ENCODE measurements at regions not wholly inside any gene's neighbourhood (a gene's known extent, or its start where the extent isn't known, plus 50 kb on each side); places are given as distances from the start of the nearest gene placed in this dataset.

DNA sequence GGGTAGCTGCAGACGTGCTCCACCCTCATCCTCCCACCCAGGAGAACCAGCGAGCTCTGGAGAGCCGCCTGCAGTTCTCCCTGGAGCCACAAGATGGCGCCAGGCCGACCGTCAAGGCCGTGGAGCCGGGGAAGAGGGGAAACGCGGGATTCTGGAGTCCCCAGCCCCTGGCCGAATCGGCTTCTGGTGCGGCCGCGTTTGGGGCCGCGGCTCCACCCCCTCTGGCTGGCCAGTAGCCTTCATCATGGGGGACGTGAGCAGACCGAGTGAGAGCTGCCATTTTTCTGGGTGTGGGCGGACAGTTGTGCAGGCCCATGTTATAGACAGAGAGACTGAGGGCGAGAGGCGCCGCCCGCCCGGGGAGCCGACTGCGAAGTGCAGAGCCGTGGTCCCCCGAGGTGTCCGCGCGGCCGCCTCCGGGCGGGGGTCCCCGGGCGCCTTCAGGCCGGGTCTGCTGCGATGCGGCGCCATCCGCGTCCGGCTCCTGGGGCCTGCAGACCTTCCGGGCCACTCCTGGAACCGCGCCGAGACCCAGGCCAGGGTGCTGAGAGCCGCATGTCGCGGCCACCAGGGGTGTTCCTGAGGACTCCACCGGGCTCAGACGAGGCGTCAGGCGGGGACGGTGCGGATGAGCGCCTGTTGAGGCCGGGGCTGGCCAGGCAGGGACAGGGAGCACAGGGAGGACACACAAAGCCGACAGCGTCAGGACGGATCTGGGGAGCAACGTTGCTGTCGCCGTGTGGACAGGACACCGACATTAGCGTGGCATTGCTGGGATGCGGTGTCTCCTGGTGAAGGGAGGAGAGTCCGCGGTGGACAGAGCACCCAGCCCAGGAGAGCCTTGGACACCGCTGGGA lies 418.2 kb upstream of the HS6ST1 start:
- TF ChIP-seq POLR2AphosphoS5 (IDR thresholded peaks at IDR 0.05; ENCODE audit: low read depth, low read length) (no peak), POLR2A (IDR thresholded peaks at IDR 0.05; ENCODE audit: low read depth, low read length) (no peak), TAF1 (IDR thresholded peaks at IDR 0.05; ENCODE audit: low read depth, low read length) (no peak), SPI1 (IDR thresholded peaks at IDR 0.05; ENCODE audit: low read depth, low read length) (no peak), PAX5 (IDR thresholded peaks at IDR 0.05; ENCODE audit: insufficient read depth, low read length, severe bottlenecking) (no peak), POU2F2 (IDR thresholded peaks at IDR 0.05; ENCODE audit: low read depth, low read length) (no peak)
